ENCODE measurements at regions not wholly inside any gene's neighbourhood (a gene's known extent, or its start where the extent isn't known, plus 50 kb on each side); places are given as distances from the start of the nearest gene placed in this dataset.

DNA sequence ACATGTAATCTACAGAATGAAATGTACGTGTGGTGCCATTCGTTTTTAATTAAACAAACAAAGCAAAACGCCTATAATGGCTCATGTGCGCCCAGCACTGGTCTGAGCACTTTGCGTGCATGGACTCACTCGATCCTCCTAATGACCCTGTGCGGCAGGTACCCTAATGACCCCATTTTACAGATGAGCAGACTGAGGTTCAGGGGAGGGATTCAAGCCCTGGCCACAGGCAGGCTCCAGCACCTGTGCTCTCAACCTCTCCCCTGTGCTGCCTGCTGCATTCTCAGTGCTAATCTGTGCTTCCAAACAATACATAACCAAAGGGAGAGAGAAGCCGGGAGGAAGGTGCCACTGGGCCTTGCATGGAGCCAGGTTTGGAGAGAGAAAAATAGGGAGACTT is 124.2 kb upstream of the ZBTB40 start:
- TF ChIP-seq, protein P1, sequence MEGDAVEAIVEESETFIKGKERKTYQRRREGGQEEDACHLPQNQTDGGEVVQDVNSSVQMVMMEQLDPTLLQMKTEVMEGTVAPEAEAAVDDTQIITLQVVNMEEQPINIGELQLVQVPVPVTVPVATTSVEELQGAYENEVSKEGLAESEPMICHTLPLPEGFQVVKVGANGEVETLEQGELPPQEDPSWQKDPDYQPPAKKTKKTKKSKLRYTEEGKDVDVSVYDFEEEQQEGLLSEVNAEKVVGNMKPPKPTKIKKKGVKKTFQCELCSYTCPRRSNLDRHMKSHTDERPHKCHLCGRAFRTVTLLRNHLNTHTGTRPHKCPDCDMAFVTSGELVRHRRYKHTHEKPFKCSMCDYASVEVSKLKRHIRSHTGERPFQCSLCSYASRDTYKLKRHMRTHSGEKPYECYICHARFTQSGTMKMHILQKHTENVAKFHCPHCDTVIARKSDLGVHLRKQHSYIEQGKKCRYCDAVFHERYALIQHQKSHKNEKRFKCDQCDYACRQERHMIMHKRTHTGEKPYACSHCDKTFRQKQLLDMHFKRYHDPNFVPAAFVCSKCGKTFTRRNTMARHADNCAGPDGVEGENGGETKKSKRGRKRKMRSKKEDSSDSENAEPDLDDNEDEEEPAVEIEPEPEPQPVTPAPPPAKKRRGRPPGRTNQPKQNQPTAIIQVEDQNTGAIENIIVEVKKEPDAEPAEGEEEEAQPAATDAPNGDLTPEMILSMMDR (IDR thresholded peaks at IDR 0.05; ENCODE audit: low read depth, low read length, poor library complexity, severe bottlenecking) = no peak
- no peak for TF ChIP-seq EZH2phosphoT487 (IDR thresholded peaks at IDR 0.05; ENCODE audit: borderline replicate concordance, low read length)
